Common myeloid progenitor, CD34-positive (primary cell): ENCODE measurements at regions not wholly inside any gene's neighbourhood (a gene's known extent, or its start where the extent isn't known, plus 50 kb on each side); places are given as distances from the start of the nearest gene placed in this dataset.

Experiments used
- CTCF ChIA-PET: fragments of 350-600 bp; sonication (Branson Sonifier 250); formaldehyde crosslinking; loops from one replicate; lab custom pipeline; 2021; ENCODE audit warnings: antibody characterized with exemption; lab: Charles Lee
- POLR2A ChIA-PET: fragments of 350-600 bp; sonication (Branson Sonifier 250); formaldehyde crosslinking; loops from one replicate; lab custom pipeline; 2021; ENCODE audit warnings: antibody characterized with exemption; lab: Charles Lee
- DNase-seq, 3 donors: peaks; one replicate each; pipeline versions ENCODE4 v3.0.0 to v3.0.0-alpha.2; 2013
- H3K27ac ChIP-seq, 2 experiments: 1 replicate in 1 of 2; 2 replicates in 1 of 2; pipeline ENCODE4 v1.7.0; 2013; ENCODE audit warnings: inconsistent platforms in 2 of 2, low read length in 2 of 2, mild to moderate bottlenecking in 2 of 2, low read depth in 1 of 2, moderate library complexity in 1 of 2; ENCODE audit not compliant: severe bottlenecking in 2 of 2, insufficient read depth in 1 of 2, poor library complexity in 1 of 2
- H3K27me3 ChIP-seq, 5 experiments: replicated peaks in 2 of 5; 1 replicate in 3 of 5; 2 replicates in 2 of 5; pipeline versions ENCODE4 v1.6.1 to v1.7.0; 2013; ENCODE audit warnings: low read length in 4 of 5, mild to moderate bottlenecking in 2 of 5, moderate library complexity in 2 of 5, inconsistent platforms in 1 of 5; ENCODE audit not compliant: insufficient read depth in 5 of 5, control insufficient read depth in 4 of 5
- H3K36me3 ChIP-seq, 4 experiments: 1 replicate in 2 of 4; 2 replicates in 2 of 4; pipeline versions ENCODE4 v1.6.1 to v1.7.0; 2013; ENCODE audit warnings: low read length in 3 of 4, control low read depth in 1 of 4, mild to moderate bottlenecking in 1 of 4; ENCODE audit not compliant: control insufficient read depth in 4 of 4, insufficient read depth in 4 of 4
- H3K4me1 ChIP-seq, 4 experiments: 1 replicate in 3 of 4; 2 replicates in 1 of 4; pipeline versions ENCODE4 v1.6.1 to v1.7.1; 2013; ENCODE audit warnings: low read length in 3 of 4, mild to moderate bottlenecking in 3 of 4, control low read depth in 1 of 4, inconsistent platforms in 1 of 4, moderate library complexity in 1 of 4; ENCODE audit not compliant: control insufficient read depth in 4 of 4, insufficient read depth in 4 of 4; ENCODE audit errors: control extremely low read depth in 1 of 4
- H3K4me3 ChIP-seq, 7 experiments: 1 replicate in 4 of 7; 2 replicates in 3 of 7; pipeline versions ENCODE4 v1.5.1 to v1.7.0; 2013; ENCODE audit warnings: mild to moderate bottlenecking in 7 of 7, low read length in 6 of 7, moderate library complexity in 6 of 7, inconsistent platforms in 2 of 7, low read depth in 2 of 7, control low read depth in 1 of 7; ENCODE audit not compliant: insufficient read depth in 4 of 7, control insufficient read depth in 1 of 7; ENCODE audit errors: extremely low read depth in 1 of 7
- H3K9me3 ChIP-seq, 5 experiments: 1 replicate in 4 of 5; 2 replicates in 1 of 5; pipeline versions ENCODE4 v1.6.1 to v1.7.1; 2013; ENCODE audit warnings: low read length in 4 of 5, mild to moderate bottlenecking in 2 of 5, inconsistent platforms in 1 of 5, low read depth in 1 of 5, moderate library complexity in 1 of 5; ENCODE audit not compliant: control insufficient read depth in 4 of 5, insufficient read depth in 2 of 5; ENCODE audit errors: control extremely low read depth in 1 of 5
- WGBS: methylation state at CpG from one replicate; pipeline ENCODE4 v1.1.5; 2013; ENCODE audit not compliant: insufficient coverage; 5-methylcytosine and 5-hydroxymethylcytosine counted together

DNA sequence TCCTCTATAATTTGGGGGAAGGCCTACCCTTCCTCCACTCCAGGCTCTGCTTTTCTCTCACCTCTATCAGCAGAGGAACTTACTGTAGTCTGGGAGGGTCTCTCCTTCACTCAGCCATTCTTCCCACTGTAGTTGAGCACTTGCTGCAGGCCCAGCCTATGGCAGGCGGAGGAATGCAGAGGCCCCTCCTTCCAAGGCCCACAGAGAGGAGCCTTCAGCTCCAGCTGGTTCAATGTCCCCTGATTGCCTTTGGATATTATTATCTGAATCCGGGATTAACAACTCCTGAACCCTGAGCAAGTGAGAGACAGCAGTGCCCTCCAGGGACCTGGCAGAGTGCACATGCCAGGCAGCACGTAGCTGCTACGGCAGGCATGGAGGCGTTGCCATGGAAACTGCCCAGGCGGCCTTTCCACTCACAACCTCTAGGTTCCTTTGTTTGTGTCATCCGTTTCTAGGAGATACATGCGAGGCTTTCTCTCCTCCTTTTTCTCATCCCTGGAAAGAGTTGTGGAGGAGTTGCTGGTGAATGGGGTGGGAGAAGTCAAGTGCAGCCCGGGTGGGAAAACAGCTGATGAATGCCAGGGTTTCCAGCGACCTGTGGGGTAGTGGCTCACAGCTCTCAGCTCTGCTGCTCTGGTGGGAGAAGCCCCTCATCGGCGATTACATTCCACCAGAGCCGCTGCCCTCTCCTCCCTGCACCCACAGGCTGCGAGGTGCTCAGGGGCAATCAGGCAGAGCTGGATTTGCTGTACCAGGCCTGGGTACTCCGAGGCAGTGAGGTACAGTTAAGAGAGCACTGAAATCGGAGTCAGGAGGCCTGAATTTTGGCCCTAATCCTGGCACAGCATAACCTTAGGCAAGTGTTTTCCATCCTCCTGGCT is 55.3 kb upstream of the HK2 start:
- H3K27me3 ChIP-seq, result no peaks in the 10 kb centered on the region
- H3K4me3 ChIP-seq, result no peak overlapping the region
- 98% methylated on average over 14 of the region's 16 CpGs for WGBS
- peaks cover 4 to 18% (median 8%) of the 10 kb centered on the region in 4 experiments for H3K4me1 ChIP-seq
- no peaks in the 10 kb centered on the region for H3K36me3 ChIP-seq
- H3K9me3 ChIP-seq, result peaks cover 0 to 7% (median 0%) of the 10 kb centered on the region in 5 experiments
- no peak overlapping the region for H3K27ac ChIP-seq
- peak in 1 of 3 donors; percentile 14 for DNase-seq
- ChIA-PET POLR2A (no interaction called here), CTCF (no interaction called here)

GRCh38 chr2:74779265-74779558 is 54.7 kb upstream of the HK2 start:
- peaks cover 0 to 7% (median 0%) of the 10 kb centered on the region in 5 experiments for H3K9me3 ChIP-seq
- no peaks in the 10 kb centered on the region for H3K27me3 ChIP-seq
- peaks cover 4 to 18% (median 8%) of the 10 kb centered on the region in 4 experiments for H3K4me1 ChIP-seq
- CTCF ChIA-PET, result no interaction called here
- POLR2A ChIA-PET, result no interaction called here
- WGBS, result 100% methylated on average over 2 of the region's 3 CpGs
- no peaks in the 10 kb centered on the region for H3K36me3 ChIP-seq
- no peak for DNase-seq
- no peak overlapping the region for H3K27ac ChIP-seq
- H3K4me3 ChIP-seq, result no peak overlapping the region

DNA sequence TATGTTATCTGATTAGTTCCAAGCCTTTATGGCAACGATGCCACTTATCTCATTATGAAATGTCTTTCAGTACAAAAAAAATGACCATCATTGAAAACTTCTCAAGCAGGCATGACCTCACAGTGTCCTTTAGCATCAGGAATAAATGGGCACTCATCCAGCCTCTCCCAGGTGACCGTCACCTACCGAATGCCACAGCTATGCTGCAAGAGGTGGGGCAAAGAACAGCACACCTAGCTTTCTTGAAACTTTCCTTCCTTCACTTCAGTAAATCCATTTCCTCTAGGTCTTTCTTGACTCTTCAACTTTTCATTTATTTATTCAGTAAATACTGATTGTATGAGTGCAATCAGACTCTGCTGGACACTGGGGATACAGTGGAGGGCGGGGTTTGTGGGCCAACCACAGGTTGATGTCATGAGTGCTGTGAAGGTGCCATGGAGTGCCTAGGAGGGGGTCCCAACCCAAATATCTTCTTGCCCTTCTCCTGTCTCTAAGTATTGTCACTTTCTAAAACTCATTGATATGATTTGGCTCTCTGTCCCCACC is 54.3 kb upstream of the HK2 start:
- CTCF ChIA-PET, result no interaction called here
- Histone ChIP-seq H3K9me3 (peaks cover 0 to 7% (median 0%) of the 10 kb centered on the region in 5 experiments), H3K4me3 (no peak overlapping the region), H3K4me1 (peaks cover 4 to 18% (median 8%) of the 10 kb centered on the region in 4 experiments), H3K27me3 (no peaks in the 10 kb centered on the region), H3K27ac (no peak overlapping the region), H3K36me3 (no peaks in the 10 kb centered on the region)
- WGBS, result 67% methylated on average over 3 of the region's 4 CpGs
- POLR2A ChIA-PET, result no interaction called here
- DNase-seq, result no peak
